Upper lobe of right lung (tissue), 1 donor: ENCODE measurements at regions not wholly inside any gene's neighbourhood (a gene's known extent, or its start where the extent isn't known, plus 50 kb on each side); places are given as distances from the start of the nearest gene placed in this dataset.

ENCODE experiments used
- ATAC-seq: fragments of 200-7000 bp; cut with Tn5 transposase; one replicate; pipeline ENCODE4 v1.9.1; 2020; ENCODE audit warnings: mild to moderate bottlenecking, moderate library complexity
- DNase-seq: peaks from one replicate; pipeline ENCODE4 v3.0.0-alpha.2; 2020
- H3K27ac ChIP-seq: fragments of 200-600 bp; one replicate; pipeline ENCODE4 v1.8.0; 2022
- H3K27me3 ChIP-seq: fragments of 200-600 bp; one replicate; pipeline ENCODE4 v1.8.0; 2022; ENCODE audit warnings: mild to moderate bottlenecking
- H3K36me3 ChIP-seq: fragments of 200-600 bp; one replicate; pipeline ENCODE4 v1.8.0; 2022
- H3K4me1 ChIP-seq: fragments of 200-600 bp; one replicate; pipeline ENCODE4 v1.8.0; 2022
- H3K4me3 ChIP-seq: fragments of 200-600 bp; one replicate; pipeline ENCODE4 v1.8.0; 2022; ENCODE audit warnings: mild to moderate bottlenecking
- H3K9me3 ChIP-seq: fragments of 200-600 bp; one replicate; pipeline ENCODE4 v1.8.0; 2022
- intact Hi-C: fragments of 100-400 bp; cut with DNase I; formaldehyde crosslinking; loops from one replicate; pipeline ENCODE4 v1.11.0; 2022
- TF ChIP-seq, protein P1 (sequence below): fragments of 200-600 bp; IDR thresholded peaks from one replicate; pipeline ENCODE4 v1.8.0; 2022; ENCODE audit warnings: antibody characterized with exemption
- donor health status: DM: no; HTN: yes; CAD: no; lungs with severe emphysema.

- H3K4me1 ChIP-seq = no peaks in the 10 kb centered on the region
- ATAC-seq (no peak), DNase-seq (no peak)
- no peaks in the 10 kb centered on the region for H3K9me3 ChIP-seq
- no peak overlapping the region for H3K4me3 ChIP-seq
- no peaks in the 10 kb centered on the region for H3K27me3 ChIP-seq
- TF ChIP-seq, protein P1, sequence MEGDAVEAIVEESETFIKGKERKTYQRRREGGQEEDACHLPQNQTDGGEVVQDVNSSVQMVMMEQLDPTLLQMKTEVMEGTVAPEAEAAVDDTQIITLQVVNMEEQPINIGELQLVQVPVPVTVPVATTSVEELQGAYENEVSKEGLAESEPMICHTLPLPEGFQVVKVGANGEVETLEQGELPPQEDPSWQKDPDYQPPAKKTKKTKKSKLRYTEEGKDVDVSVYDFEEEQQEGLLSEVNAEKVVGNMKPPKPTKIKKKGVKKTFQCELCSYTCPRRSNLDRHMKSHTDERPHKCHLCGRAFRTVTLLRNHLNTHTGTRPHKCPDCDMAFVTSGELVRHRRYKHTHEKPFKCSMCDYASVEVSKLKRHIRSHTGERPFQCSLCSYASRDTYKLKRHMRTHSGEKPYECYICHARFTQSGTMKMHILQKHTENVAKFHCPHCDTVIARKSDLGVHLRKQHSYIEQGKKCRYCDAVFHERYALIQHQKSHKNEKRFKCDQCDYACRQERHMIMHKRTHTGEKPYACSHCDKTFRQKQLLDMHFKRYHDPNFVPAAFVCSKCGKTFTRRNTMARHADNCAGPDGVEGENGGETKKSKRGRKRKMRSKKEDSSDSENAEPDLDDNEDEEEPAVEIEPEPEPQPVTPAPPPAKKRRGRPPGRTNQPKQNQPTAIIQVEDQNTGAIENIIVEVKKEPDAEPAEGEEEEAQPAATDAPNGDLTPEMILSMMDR = no peak
- intact Hi-C loops = no loop called here
- no peak overlapping the region for H3K27ac ChIP-seq
- H3K36me3 ChIP-seq = no peaks in the 10 kb centered on the region
Measured at GRCh38 chr5:103498800-103499551, 63.6 kb downstream of the NUDT12 start.

- no peak for DNase-seq
- no peak for ATAC-seq
- Histone ChIP-seq H3K36me3 (no peaks in the 10 kb centered on the region), H3K4me3 (no peak overlapping the region), H3K9me3 (no peaks in the 10 kb centered on the region), H3K27ac (no peak overlapping the region), H3K27me3 (no peaks in the 10 kb centered on the region), H3K4me1 (no peaks in the 10 kb centered on the region)
- TF ChIP-seq, protein P1 = no peak
- intact Hi-C loops = no loop called here
Measured at GRCh38 chr5:103498211-103498610, 64.4 kb downstream of the NUDT12 start.

DNA sequence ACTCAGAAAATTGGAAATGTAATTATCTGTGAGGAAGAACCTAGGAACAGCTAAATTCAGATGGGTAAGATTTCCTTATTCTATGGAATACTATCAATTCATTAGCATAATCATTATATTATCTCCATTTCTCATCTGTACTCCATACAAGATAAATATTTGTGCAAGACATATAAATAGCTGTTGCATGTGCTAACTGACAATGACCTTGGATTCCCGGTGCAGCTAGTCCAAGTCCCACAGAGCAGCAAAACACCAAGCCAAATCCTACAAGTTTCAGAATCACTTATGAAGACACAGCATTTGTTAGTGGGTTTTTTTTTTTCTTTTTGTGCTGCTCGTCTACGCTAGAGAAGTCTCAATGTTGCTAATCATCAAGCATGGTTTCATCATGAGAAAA is 64.8 kb downstream of the NUDT12 start:
- Histone ChIP-seq H3K4me1 (no peaks in the 10 kb centered on the region), H3K27ac (no peak overlapping the region), H3K9me3 (no peaks in the 10 kb centered on the region), H3K4me3 (no peak overlapping the region), H3K36me3 (no peaks in the 10 kb centered on the region), H3K27me3 (no peaks in the 10 kb centered on the region)
- intact Hi-C loops = no loop called here
- no peak for ATAC-seq
- DNase-seq = no peak
- TF ChIP-seq, protein P1 = no peak

GRCh38 chr5:103490030-103490739 is 72.4 kb downstream of the NUDT12 start:
- Histone ChIP-seq H3K4me3 (no peak overlapping the region), H3K4me1 (no peaks in the 10 kb centered on the region), H3K36me3 (no peaks in the 10 kb centered on the region), H3K9me3 (no peaks in the 10 kb centered on the region), H3K27ac (no peak overlapping the region), H3K27me3 (no peaks in the 10 kb centered on the region)
- no peak for ATAC-seq
- intact Hi-C loops = no loop called here
- TF ChIP-seq, protein P1 = no peak
- DNase-seq = no peak

DNA sequence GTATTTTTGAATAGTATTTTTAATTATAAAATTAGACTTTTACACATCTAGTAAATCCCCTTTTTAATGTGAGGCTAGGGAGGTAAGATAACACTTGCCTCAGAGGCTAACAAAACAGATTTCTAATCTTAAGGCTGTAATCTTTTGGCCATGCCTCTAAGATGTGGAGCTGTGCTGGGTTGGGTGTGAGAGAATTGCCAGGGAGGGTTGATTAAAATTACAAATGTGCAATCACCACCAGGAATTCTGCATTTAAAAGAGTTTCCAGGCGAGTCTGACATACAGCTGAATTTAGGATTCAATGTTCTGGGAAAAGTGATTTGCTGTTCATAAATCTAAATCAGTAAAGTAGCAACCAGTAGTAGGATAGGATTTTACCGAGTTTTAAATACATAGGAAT is 73.3 kb downstream of the NUDT12 start:
- Histone ChIP-seq H3K4me3 (no peak overlapping the region), H3K4me1 (no peaks in the 10 kb centered on the region), H3K27ac (no peak overlapping the region), H3K36me3 (no peaks in the 10 kb centered on the region), H3K9me3 (no peaks in the 10 kb centered on the region), H3K27me3 (no peaks in the 10 kb centered on the region)
- ATAC-seq = no peak
- intact Hi-C loops = no loop called here
- DNase-seq = no peak
- TF ChIP-seq, protein P1 = no peak
